ENCODE measurements at regions not wholly inside any gene's neighbourhood (a gene's known extent, or its start where the extent isn't known, plus 50 kb on each side); places are given as distances from the start of the nearest gene placed in this dataset.

DNA sequence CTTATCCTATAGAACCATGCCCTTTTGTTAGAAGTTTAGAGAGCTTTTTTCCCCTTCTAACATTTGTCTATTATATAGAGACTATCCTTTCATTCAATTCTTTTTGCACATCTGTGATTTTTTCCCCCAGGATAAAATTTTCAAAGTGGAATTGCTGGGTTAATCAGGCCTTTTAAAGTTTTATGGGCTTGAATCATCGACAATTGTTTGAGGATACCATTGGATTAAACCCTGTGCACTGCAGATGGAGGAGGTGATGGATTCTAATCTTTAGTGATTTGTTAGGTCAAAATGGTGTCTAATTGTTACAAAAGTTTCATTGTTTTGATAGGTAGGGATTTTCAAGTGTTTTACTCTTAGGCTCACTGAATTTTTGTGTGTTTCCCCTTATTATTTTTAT, 463.7 kb upstream of the CFAP20DC start:
- no peak for TF ChIP-seq POLR2A (IDR thresholded peaks at IDR 0.05)
- no peak for TF ChIP-seq CTCF (IDR thresholded peaks at IDR 0.05)
- 53 to 63% methylated on average over 1 of the region's 1 CpG for WGBS, 2 donors
- intact Hi-C loops (cut with DNase I; ENCODE audit: low total_unique reads): no loop called here
- H3K4me3 ChIP-seq (ENCODE audit: low read depth, poor library complexity, severe bottlenecking): no peak overlapping the region
- no peak for DNase-seq (ENCODE audit: low spot score in 2 of 2)

GRCh38 chr3:59512066-59512465, 462.2 kb upstream of the CFAP20DC start:
- DNase-seq (ENCODE audit: low spot score in 2 of 2): no peak
- intact Hi-C loops (cut with DNase I; ENCODE audit: low total_unique reads): no loop called here
- no peak for TF ChIP-seq CTCF (IDR thresholded peaks at IDR 0.05)
- TF ChIP-seq POLR2A (IDR thresholded peaks at IDR 0.05): no peak
- WGBS, 2 donors: 76 to 91% methylated on average over 6 of the region's 6 CpGs
- no peak overlapping the region for H3K4me3 ChIP-seq (ENCODE audit: low read depth, poor library complexity, severe bottlenecking)

DNA sequence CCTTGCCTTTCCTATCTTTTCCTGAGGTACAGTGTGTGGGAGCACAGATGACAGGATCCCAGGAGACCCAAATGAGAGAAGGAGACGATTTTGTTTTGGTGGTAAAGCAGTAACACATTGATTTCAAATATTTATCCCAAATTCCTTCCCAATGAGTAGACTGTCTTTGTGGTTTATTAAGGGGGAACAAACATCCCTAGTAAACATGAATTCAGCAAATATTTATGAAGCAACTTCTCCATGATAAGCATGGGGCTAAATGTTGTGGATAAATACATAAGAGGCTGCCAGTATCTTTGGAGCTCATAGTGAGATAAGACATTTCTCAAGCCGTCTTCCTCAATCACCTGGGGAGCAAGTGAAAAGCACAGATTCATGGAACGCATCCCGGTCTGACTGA, 460.8 kb upstream of the CFAP20DC start:
- no peak for TF ChIP-seq POLR2A (IDR thresholded peaks at IDR 0.05)
- TF ChIP-seq CTCF (IDR thresholded peaks at IDR 0.05): no peak
- H3K4me3 ChIP-seq (ENCODE audit: low read depth, poor library complexity, severe bottlenecking): no peak overlapping the region
- intact Hi-C loops (cut with DNase I; ENCODE audit: low total_unique reads): no loop called here
- WGBS, 2 donors: 56 to 72% methylated on average over 4 of the region's 4 CpGs
- DNase-seq (ENCODE audit: low spot score in 2 of 2): no peak

DNA sequence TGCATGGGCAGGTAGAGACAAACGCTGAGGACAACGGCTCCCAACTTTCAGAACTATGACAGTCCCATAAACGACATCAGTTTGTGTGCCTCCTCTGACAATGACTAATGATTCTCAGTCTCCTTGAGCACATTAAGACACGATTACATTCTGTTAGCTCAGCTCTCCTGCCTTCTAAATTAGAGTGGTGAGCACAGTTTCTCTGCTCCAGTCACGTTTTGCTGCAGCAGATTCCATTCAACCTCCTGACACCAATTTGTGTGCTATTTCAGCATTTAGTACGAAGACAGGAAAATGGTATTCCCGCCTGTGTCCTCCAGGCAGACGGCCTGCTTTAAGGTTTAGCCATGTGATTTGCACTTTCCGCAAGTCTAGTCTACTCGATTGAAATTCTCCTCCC, 458.4 kb upstream of the CFAP20DC start:
- H3K4me3 ChIP-seq (ENCODE audit: low read depth, poor library complexity, severe bottlenecking): no peak overlapping the region
- TF ChIP-seq POLR2A (IDR thresholded peaks at IDR 0.05) (no peak), CTCF (IDR thresholded peaks at IDR 0.05) (no peak)
- intact Hi-C loops (cut with DNase I; ENCODE audit: low total_unique reads): no loop called here
- DNase-seq (ENCODE audit: low spot score in 2 of 2): no peak
- 60 to 69% methylated on average over 10 of the region's 10 CpGs for WGBS, 2 donors

DNA sequence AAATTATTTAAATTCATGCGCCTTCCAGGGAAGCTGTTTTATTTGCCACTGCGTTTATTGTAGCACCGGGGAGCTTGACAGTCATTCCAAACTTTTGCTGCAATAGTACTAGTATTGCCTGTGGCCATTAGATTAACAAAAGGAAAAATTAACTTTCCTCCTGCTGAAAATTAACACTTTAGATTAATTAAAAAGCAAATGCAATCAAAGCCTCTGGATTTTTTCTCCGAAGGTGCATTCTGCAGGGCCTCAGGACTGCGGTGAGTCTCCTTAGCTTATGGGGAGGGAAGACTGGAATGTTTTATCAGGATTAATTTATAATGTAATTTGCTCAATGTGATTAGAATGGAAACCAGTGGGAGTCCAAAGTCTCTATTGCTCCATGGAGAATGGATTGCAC, 456.4 kb upstream of the CFAP20DC start:
- WGBS, 2 donors: 73 to 83% methylated on average over 5 of the region's 5 CpGs
- H3K4me3 ChIP-seq (ENCODE audit: low read depth, poor library complexity, severe bottlenecking): no peak overlapping the region
- TF ChIP-seq POLR2A (IDR thresholded peaks at IDR 0.05) (no peak), CTCF (IDR thresholded peaks at IDR 0.05) (no peak)
- no peak for DNase-seq (ENCODE audit: low spot score in 2 of 2)
- intact Hi-C loops (cut with DNase I; ENCODE audit: low total_unique reads): no loop called here

DNA sequence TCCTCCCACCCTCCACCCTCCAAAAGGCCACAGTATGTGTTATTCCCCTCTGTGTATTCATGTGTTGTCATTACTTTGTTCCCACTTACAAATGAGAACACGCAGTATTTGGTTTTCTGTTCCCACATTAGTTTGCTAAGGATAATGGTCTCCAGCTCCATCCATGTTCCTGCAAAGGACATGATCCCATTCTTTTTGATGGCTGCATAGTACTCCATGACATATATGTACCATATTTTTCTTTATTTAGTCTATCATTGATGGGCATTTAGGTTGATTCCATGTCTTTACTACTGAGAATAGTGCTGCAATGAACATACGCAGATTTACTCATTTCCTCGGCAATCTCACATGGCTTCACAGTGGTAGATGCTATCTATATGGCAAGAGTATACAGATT, 453.6 kb upstream of the CFAP20DC start:
- no peak for TF ChIP-seq POLR2A (IDR thresholded peaks at IDR 0.05)
- TF ChIP-seq CTCF (IDR thresholded peaks at IDR 0.05): no peak
- H3K4me3 ChIP-seq (ENCODE audit: low read depth, poor library complexity, severe bottlenecking): no peak overlapping the region
- 93% methylated on average over 3 of the region's 3 CpGs for WGBS, 2 donors
- intact Hi-C loops (cut with DNase I; ENCODE audit: low total_unique reads): no loop called here
- DNase-seq (ENCODE audit: low spot score in 2 of 2): no peak

Data from lower leg skin (tissue), 4 donors.